HG03103 (cell line): ENCODE measurements at regions not wholly inside any gene's neighbourhood (a gene's known extent, or its start where the extent isn't known, plus 50 kb on each side); places are given as distances from the start of the nearest gene placed in this dataset.
A peak's percentile ranks its signal among the peaks of the same experiment; 100 is the strongest.

Experiments used
- ATAC-seq: cut with Tn5 transposase; IDR thresholded peaks from one replicate; pipeline ENCODE4 v1.9.1; 2021; ENCODE audit warnings: low read depth; ENCODE audit not compliant: unreplicated experiment

DNA sequence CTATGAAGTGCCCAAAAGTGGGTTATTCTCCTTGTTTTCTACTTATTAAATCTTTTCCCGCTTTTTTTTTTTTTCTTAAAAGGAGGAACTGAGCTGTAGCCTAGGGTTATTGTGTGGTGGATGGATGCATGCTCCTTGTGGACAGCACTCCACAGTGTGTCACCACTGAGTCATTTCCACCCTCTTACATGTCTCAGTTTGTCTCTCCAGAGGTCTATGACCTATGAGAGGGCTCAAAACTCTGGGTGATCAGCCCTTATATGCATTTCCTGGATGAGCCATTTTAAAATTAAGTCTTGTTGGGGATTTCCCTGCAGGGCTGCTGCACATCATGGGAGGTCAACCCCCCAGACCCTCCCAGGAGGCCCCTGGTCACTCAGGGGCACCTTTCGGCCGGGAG, 102.2 kb upstream of the MOCS2 start:
- ATAC-seq, result peak; percentile 70

GRCh38 chr5:53219174-53219573, 109.6 kb upstream of the MOCS2 start:
- ATAC-seq, result no peak

- no peak for ATAC-seq
These were observed 110.1 kb upstream of the MOCS2 start for GRCh38 chr5:53219610-53220009.

GRCh38 chr5:53233645-53234405, 124.3 kb upstream of the MOCS2 start:
- no peak for ATAC-seq

DNA sequence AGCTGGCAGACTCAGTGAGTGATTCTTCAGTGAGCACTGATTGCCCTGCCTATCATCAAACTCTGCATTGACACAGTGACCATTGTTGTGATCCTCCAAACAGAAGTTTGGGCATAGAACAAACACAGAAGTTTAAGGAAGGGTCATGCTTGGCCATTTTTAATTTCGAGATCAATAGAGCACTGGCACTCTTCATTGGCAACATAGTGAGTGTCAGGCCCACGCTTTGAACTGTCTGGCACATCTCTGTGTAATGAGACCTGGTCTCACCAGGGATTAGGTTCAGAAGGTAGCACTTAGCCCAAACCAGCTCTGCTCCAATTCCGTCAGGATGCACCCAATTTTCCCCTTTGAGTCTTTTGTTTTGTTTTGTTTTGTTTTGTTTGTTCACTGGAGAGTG, 127.1 kb upstream of the MOCS2 start:
- ATAC-seq, result no peak

- no peak for ATAC-seq
These were observed 128.3 kb upstream of the MOCS2 start for GRCh38 chr5:53237876-53238275.

GRCh38 chr5:53239301-53239990, 129.9 kb upstream of the MOCS2 start:
- no peak for ATAC-seq

GRCh38 chr5:53240661-53241060, 131.1 kb upstream of the MOCS2 start:
- no peak for ATAC-seq

GRCh38 chr5:53241572-53241971, 132.0 kb upstream of the MOCS2 start:
- no peak for ATAC-seq

GRCh38 chr5:53243403-53243802, 133.8 kb upstream of the MOCS2 start:
- no peak for ATAC-seq

DNA sequence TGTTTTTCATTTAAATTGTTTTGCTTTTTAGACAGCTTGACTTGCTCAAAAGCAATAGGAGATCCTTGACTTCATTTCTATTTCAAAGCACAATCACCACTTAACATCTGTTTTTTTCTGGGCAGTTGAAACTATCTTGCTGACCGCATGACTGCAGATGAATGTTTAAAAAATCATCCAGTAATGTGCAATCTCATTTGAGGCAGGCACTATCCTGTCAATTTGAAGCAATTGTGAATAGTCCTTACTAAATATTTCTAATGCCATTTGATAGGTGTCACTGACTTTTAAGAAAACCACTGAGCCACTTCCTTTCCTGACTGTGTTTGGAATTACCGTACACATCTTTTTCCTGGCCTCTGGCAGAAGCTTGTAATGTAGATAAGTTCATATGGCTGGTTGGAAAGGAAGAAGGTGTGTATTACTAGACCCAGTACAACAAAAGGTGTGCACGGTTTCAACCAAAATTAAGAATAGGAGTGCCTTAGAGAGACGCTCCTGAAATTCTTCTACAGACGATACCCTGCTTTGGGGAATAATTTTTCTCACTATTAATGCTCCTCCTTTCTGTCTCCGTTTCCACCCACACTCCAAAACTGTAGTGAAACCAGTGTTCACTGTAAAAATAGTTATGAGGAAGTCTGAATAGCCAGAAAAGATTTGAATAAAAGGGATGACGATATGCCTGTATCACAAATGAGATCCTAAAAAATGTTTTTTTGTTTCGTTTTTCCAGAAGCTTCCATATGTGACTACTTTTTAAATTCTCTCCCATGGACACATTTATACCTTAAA, 136.7 kb upstream of the MOCS2 start:
- ATAC-seq, result no peak

- ATAC-seq, result no peak
These were observed 140.1 kb upstream of the MOCS2 start for GRCh38 chr5:53249529-53250200.

- no peak for ATAC-seq
These were observed 140.6 kb upstream of the MOCS2 start for GRCh38 chr5:53250201-53250550.

DNA sequence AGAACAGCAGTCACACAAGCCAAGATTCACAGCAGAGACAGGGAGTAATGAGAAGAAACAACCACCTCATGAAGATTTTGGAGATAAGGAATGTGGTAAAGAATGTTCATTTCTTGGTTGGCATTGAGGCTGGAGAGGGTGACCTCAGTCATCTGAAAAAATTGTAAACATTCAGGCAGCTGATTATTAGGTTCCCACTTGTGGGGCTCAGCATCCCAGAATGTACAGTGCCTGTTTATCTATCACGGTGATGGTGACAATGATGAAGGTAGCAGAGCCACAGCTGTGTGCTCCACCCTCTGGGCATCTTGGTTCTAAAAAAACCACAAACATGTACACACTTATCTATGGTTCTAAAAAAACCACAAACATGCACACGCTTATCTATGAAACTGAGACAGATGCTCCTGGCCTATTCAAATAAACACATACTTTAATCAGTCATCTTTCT, 143.9 kb upstream of the MOCS2 start:
- no peak for ATAC-seq

GRCh38 chr5:53256746-53257145, 147.2 kb upstream of the MOCS2 start:
- ATAC-seq, result no peak

DNA sequence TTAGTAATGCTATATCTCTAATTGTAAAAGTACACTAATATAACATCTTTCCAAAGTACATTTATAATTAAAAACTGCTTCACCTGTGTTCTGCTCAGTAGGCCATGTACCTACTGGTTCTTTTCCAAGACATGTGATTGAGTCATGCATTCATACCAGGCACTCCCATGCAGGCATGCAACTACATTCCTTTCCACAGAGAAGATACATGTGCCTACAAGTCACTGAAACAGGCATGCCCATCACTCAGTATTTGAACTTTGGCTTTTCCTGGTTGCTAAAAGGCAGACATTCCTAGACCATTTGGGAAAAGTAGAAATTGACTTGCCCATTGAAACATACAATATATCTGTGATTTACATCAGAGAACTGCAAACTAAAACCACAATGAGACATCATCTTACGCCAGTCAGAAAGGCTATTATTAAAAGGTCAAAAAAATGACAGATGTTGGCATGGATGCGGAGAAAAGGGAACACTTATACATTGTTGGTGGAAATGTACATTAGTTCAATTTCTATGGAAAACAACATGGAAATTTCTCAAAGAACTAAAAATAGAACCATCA, 148.3 kb upstream of the MOCS2 start:
- ATAC-seq, result no peak

- ATAC-seq, result no peak
These were observed 149.6 kb upstream of the MOCS2 start for GRCh38 chr5:53259176-53259575.

DNA sequence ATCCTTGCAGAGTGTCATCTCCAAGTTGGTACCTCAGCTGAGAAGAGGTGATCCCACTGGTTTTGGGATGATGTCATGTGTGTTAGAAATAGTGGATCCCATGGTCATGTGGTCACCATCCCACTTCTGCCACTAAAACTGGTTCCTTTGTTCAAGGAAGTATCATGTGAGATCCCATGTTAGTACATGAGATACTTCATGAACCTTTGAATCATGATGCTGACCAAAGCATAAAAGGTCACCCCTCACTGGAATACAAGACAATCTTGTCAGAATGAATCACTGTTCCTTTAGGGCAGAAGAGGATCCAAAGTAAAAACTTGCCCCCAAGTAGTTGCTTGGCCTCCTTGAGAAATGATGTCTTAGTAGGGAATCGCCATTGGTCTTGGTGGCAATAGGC, 150.9 kb upstream of the MOCS2 start:
- no peak for ATAC-seq

- no peak for ATAC-seq
These were observed 151.7 kb upstream of the MOCS2 start for GRCh38 chr5:53261245-53261644.

DNA sequence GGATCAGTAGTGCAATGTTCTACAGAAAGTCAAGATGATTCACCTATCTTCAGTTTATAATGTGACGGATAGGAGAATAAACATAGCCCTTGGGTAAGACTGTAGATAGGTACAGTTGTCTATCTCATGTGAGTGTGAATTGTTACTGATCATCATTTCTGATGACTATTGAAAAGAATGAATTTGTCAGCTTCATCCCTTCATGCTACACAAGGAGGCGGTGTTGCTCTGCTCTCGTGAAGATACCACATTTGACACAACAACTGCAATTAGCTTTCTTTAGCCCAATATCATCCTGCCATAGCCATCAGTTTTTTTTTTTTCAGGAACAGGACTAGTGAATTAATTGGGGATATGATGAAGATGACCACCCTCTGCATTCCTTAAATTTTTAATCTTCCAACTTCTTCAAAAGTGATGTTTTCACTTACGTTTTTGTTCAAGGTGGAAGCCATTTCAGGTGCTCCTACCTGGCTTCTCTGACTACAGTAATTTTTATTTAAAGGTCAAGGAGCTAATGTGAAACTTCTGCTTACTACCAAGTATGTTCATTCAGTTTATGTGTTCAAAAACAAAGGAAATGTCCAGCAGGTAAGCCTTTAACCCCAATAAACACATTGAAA, 152.9 kb upstream of the MOCS2 start:
- no peak for ATAC-seq
